Spinal cord (tissue), 9 donors: ENCODE measurements at regions not wholly inside any gene's neighbourhood (a gene's known extent, or its start where the extent isn't known, plus 50 kb on each side); places are given as distances from the start of the nearest gene placed in this dataset.

Experiments
- DNase-seq, 6 donors: peaks; one replicate each; pipeline versions ENCODE4 v3.0.0 to v3.0.0-alpha.2; 2013 to 2015; ENCODE audit warnings: low spot score in 6 of 6, low read depth in 4 of 6
- H3K27ac ChIP-seq: one replicate; pipeline ENCODE4 v1.5.1; 2013; ENCODE audit warnings: low read depth, low read length, control low read depth
- H3K27me3 ChIP-seq: one replicate; pipeline ENCODE4 v1.6.1; 2013; ENCODE audit warnings: low read length; ENCODE audit not compliant: control insufficient read depth, insufficient read depth
- H3K36me3 ChIP-seq: one replicate; pipeline ENCODE4 v1.6.1; 2013; ENCODE audit warnings: low read length; ENCODE audit not compliant: control insufficient read depth, insufficient read depth
- H3K4me1 ChIP-seq: one replicate; pipeline ENCODE4 v1.6.1; 2013; ENCODE audit warnings: low read length; ENCODE audit not compliant: control insufficient read depth, insufficient read depth
- H3K4me3 ChIP-seq: one replicate; pipeline ENCODE4 v1.5.1; 2013; ENCODE audit warnings: low read depth, low read length, control low read depth
- H3K9me3 ChIP-seq: one replicate; pipeline ENCODE4 v1.6.1; 2013; ENCODE audit warnings: low read length; ENCODE audit not compliant: control insufficient read depth, insufficient read depth
- WGBS: methylation state at CpG from one replicate; pipeline ENCODE4 v1.1.5; 2013; ENCODE audit warnings: missing lambda C conversion rate; ENCODE audit not compliant: insufficient coverage; 5-methylcytosine and 5-hydroxymethylcytosine counted together
- donor health status: healthy.

- Histone ChIP-seq H3K4me3 (no peak overlapping the region), H3K27ac (no peak overlapping the region), H3K9me3 (no peaks in the 10 kb centered on the region), H3K36me3 (no peaks in the 10 kb centered on the region), H3K4me1 (no peaks in the 10 kb centered on the region), H3K27me3 (no peaks in the 10 kb centered on the region)
- WGBS: 79% methylated on average over 7 of the region's 7 CpGs
- DNase-seq: no peak
Measured at GRCh38 chr11:92152245-92152644, 72.4 kb upstream of the FAT3 start.

- Histone ChIP-seq H3K4me1 (no peaks in the 10 kb centered on the region), H3K4me3 (no peak overlapping the region), H3K27ac (no peak overlapping the region), H3K9me3 (no peaks in the 10 kb centered on the region), H3K27me3 (no peaks in the 10 kb centered on the region), H3K36me3 (no peaks in the 10 kb centered on the region)
- WGBS: 52% methylated on average over 2 of the region's 2 CpGs
- DNase-seq: no peak
Measured at GRCh38 chr11:92149996-92150395, 74.6 kb upstream of the FAT3 start.

GRCh38 chr11:92141725-92142124 is 82.9 kb upstream of the FAT3 start:
- no peaks in the 10 kb centered on the region for H3K36me3 ChIP-seq
- H3K27ac ChIP-seq: no peak overlapping the region
- H3K4me3 ChIP-seq: no peak overlapping the region
- H3K4me1 ChIP-seq: no peaks in the 10 kb centered on the region
- no peaks in the 10 kb centered on the region for H3K9me3 ChIP-seq
- DNase-seq: no peak
- no peaks in the 10 kb centered on the region for H3K27me3 ChIP-seq

- WGBS: no CpG with 5 or more reads among the region's 3 CpGs
- no peak overlapping the region for H3K27ac ChIP-seq
- no peaks in the 10 kb centered on the region for H3K36me3 ChIP-seq
- H3K27me3 ChIP-seq: no peaks in the 10 kb centered on the region
- no peaks in the 10 kb centered on the region for H3K9me3 ChIP-seq
- DNase-seq: no peak
- H3K4me3 ChIP-seq: no peak overlapping the region
- no peaks in the 10 kb centered on the region for H3K4me1 ChIP-seq
Measured at GRCh38 chr11:92141159-92141558, 83.5 kb upstream of the FAT3 start.

GRCh38 chr11:92140021-92140420 is 84.6 kb upstream of the FAT3 start:
- DNase-seq: no peak
- WGBS: 94% methylated on average over 2 of the region's 2 CpGs
- Histone ChIP-seq H3K9me3 (no peaks in the 10 kb centered on the region), H3K36me3 (no peaks in the 10 kb centered on the region), H3K27me3 (no peaks in the 10 kb centered on the region), H3K4me1 (no peaks in the 10 kb centered on the region), H3K4me3 (no peak overlapping the region), H3K27ac (no peak overlapping the region)

GRCh38 chr11:92138296-92138695 is 86.3 kb upstream of the FAT3 start:
- no peaks in the 10 kb centered on the region for H3K27me3 ChIP-seq
- H3K36me3 ChIP-seq: no peaks in the 10 kb centered on the region
- no peaks in the 10 kb centered on the region for H3K4me1 ChIP-seq
- H3K9me3 ChIP-seq: no peaks in the 10 kb centered on the region
- no peak overlapping the region for H3K27ac ChIP-seq
- DNase-seq: no peak
- H3K4me3 ChIP-seq: no peak overlapping the region

GRCh38 chr11:92137747-92138146 is 86.9 kb upstream of the FAT3 start:
- Histone ChIP-seq H3K4me3 (no peak overlapping the region), H3K27ac (no peak overlapping the region), H3K27me3 (no peaks in the 10 kb centered on the region), H3K36me3 (no peaks in the 10 kb centered on the region), H3K9me3 (no peaks in the 10 kb centered on the region), H3K4me1 (no peaks in the 10 kb centered on the region)
- WGBS: 91% methylated on average over 1 of the region's 2 CpGs
- no peak for DNase-seq

GRCh38 chr11:92136797-92137196 is 87.8 kb upstream of the FAT3 start:
- no peaks in the 10 kb centered on the region for H3K4me1 ChIP-seq
- 100% methylated on average over 1 of the region's 2 CpGs for WGBS
- H3K36me3 ChIP-seq: no peaks in the 10 kb centered on the region
- DNase-seq: no peak
- no peaks in the 10 kb centered on the region for H3K9me3 ChIP-seq
- no peak overlapping the region for H3K4me3 ChIP-seq
- no peaks in the 10 kb centered on the region for H3K27me3 ChIP-seq
- H3K27ac ChIP-seq: no peak overlapping the region

GRCh38 chr11:92131289-92131865 is 93.2 kb upstream of the FAT3 start:
- H3K27me3 ChIP-seq: no peaks in the 10 kb centered on the region
- no peaks in the 10 kb centered on the region for H3K4me1 ChIP-seq
- H3K4me3 ChIP-seq: no peak overlapping the region
- WGBS: 95% methylated on average over 4 of the region's 4 CpGs
- no peak overlapping the region for H3K27ac ChIP-seq
- H3K36me3 ChIP-seq: no peaks in the 10 kb centered on the region
- no peak for DNase-seq
- no peaks in the 10 kb centered on the region for H3K9me3 ChIP-seq

GRCh38 chr11:92130421-92130831 is 94.2 kb upstream of the FAT3 start:
- H3K4me1 ChIP-seq: no peaks in the 10 kb centered on the region
- H3K36me3 ChIP-seq: no peaks in the 10 kb centered on the region
- no peak overlapping the region for H3K27ac ChIP-seq
- H3K27me3 ChIP-seq: no peaks in the 10 kb centered on the region
- DNase-seq: no peak
- no CpG with 5 or more reads among the region's 2 CpGs for WGBS
- no peak overlapping the region for H3K4me3 ChIP-seq
- no peaks in the 10 kb centered on the region for H3K9me3 ChIP-seq
